ENCODE measurements at regions not wholly inside any gene's neighbourhood (a gene's known extent, or its start where the extent isn't known, plus 50 kb on each side); places are given as distances from the start of the nearest gene placed in this dataset.
A peak's percentile ranks its signal among the peaks of the same experiment; 100 is the strongest.
"Not testable (repeated sequence)": the region's sequence is repeated elsewhere in the genome, so short reads cannot be mapped to it uniquely, and the experiment has no call there.

DNA sequence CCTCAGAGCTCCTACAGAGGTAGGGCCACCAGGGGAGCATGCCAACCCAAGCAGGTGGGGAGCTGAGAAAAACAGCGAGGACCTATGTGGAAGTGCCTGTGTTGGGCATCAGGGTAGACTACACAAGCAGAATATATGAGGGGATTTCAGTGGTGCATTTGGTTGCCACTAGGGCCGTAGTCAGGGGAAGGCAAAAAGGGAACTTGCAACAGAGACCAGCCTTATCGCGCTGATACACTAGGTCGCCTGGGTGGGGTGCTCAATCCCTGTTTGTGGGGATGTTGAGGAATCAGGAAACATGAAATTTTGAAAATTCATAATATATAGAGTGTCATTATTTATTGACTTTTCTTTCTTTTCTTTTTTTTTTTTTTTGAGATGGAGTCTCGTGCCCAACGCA is 370.9 kb upstream of the PRR16 start:
- DNase-seq = peak; percentile 95

DNA sequence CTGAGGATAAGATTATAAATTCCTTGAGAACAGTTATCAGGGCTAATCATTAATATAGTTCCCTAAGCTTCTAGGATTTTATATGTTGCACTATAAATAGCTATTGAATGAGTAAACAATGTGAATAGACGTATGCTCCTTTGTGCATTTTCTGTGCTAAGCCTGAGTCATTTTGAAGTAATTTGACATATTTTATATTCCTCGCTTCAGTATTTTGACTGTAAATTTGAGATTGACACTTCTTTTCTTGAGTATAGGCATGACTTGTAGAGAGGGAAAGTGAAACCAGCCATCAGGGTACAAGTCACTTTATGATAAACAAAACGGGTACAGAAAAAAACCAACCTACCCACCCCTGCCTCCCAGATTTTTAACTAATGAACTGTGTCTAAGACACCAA is 367.7 kb upstream of the PRR16 start:
- peak; percentile 70 for DNase-seq

DNA sequence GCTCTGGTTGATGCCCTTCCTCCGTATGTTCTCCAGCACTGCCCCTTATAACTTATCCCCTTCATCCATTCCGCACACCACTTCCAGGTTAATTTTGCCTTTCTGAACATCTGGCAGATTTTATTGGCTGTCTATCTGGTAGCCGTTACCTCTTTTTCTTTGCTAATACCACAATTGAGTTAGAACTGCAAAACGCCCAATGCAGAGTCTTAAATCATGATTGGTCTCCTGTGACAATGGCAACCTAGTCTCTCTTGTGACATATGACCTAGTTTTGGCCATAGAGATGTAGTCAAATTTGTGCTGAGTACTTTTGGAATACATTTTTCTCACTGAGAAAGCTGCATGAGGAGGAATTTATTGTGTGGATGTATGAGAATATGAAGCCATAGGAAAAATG is 365.7 kb upstream of the PRR16 start:
- DNase-seq = peak; percentile 60

DNA sequence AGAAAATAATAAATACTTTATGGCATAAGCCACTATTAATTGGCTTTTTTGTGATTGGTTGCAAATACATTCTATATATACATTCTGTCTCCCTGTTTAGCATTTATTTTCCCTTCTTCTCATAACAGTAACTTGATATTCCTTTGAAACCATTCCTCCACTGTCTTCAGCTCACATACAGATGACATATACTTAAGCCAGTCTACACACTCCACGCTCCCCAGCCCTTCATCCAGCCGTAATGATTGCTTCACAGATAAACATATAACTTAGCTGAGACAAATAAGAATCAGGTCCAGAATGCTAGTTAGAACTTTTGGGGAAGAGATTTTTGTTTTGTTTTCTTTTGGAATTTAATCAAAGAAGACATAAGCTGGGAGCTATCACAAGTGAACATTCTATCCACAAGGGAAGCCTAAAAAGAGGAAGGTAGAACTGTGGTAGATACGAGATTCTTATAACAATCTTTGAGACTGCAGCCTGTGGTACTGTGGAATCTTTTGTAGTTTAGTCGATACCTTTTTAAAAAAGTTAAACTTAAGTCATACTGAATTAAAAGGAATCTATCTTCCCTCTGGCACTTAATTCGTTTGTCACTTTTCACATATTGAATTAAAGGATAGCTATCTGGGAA is 365.1 kb upstream of the PRR16 start:
- DNase-seq = peak; percentile 74

DNA sequence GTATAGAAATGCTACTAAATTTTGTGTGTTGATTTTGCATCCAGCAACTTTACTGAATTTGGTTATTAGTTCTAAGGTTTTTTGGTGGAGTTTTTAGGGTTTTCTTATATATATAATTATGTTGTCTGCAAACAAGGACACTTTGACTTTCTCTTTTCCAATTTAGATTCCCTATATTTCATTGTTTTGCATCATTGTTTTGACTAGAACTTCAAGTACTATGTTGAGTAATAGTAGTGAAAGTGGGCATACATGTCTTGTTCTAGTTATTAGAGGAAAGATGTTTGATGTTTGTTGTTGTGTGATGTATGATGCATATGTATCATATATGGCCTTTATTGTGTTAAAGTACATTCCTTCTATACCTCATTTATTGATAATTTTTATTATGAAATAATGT is 362.3 kb upstream of the PRR16 start:
- DNase-seq = no peak

DNA sequence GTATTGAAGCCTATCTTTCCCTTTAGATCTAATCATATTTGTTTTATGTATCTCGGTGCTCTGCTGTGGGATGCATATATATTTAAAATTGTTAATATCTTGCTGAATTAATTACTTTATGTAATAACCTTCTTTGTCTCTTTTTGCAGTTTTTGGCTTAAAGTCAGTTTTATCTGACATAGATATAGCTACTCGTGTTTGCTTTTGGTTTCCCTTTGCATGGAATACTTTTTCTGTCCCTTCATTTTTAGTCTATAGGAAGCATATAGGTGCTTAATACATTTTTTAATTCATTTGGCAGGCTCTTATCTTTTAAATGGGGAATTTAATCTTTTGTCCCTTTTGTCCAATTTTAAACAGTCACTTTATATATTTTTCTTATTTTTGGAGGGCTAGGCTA is 360.6 kb upstream of the PRR16 start:
- no peak for DNase-seq

DNA sequence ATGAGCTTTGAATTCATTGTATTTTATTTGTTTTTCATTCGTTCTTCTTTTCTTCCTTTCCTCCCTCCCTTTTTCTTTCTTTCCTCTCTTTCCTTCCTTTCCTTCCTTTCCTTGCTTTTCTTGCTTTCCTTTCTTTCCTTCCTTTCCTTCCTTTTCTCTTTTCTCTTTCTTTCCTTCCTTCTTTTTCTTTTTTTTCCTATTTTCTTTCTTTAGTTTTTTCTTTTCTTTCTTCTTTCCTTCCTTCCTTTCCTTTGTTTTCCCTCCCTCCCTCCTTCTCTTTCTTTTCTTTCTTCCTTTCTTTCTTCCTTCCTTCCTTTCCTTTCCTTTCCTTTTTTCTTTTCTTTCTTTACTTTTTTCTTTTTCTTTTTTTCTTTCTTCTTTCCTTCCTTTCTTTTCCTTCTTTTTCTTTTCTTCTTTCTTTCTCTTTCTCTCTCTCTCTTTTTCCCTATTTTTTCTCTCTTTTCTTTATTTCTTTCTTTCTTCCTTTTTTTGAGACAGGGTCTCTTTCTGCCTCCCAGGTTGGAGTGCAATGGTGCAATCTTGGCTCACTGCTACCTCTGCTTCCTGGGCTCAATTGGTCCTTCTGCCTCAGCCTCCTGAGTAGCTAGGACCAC is 357.1 kb upstream of the PRR16 start:
- no peak for DNase-seq

DNA sequence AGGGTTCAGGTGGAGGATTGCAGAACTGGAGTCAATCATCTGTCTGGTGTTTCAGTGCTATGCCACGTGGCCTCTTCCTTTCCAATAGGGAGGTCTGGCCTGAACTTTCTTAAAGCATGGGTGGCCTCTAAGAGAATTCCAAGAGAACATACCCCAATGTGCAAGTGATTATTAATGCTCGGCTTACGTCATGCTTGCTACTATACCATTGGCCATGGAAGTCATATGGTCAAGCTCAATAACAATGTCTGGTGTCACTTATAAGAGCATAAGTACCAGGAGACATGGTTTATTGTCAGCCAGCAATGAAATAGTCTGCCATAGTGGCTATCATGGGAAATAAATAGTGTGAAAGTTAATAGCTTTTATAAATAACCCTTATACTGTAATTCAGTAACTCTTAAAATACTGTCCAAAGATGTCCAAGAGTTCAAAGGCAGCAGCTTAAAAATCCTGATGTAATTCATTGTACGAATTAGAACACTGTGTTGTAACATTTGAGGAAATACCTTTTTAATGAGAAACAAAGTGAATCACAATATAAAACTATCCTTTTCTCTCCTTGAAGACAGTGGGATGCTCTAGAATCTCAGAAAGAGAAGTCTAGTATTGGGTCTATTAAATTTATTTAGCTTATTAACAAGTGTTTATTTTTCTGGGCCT is 355.4 kb upstream of the PRR16 start:
- DNase-seq = no peak

DNA sequence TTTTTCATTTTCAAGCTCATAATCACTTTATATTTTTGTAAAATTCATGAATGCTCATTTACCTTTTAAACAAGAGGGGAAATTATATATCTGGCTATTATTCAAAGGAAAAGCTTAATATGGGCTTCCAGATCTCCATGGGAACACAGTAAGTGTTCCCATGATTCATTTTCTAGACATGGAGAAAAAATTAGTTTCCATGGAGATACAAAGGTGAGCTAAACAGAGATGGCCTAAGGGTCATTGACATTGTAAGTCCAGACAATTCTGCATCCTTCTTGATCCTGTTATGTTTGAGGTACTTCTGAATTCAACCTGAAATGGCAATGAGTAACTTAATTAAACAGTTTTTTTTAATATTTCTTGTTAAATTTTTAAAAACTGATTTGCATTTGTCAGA is 341.4 kb upstream of the PRR16 start:
- DNase-seq = no peak

DNA sequence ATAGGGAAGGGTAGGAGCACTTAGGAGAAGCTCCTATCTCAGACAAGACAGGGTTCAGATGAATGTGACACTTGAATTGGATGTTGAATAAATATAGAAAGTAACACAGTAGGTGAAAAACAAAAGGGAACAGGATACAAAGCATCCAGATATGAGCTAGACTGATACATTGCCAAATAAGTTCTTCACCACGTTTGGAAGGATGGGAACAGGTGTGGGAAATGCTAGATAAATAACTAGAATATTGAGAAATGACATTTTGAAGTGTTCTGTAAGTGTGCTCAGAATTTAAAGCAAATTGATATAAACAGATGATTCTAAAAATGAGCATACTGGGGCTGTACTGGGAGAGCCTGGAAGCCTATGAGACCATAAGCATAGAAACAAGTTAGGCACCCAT is 340.1 kb upstream of the PRR16 start:
- no peak for DNase-seq

DNA sequence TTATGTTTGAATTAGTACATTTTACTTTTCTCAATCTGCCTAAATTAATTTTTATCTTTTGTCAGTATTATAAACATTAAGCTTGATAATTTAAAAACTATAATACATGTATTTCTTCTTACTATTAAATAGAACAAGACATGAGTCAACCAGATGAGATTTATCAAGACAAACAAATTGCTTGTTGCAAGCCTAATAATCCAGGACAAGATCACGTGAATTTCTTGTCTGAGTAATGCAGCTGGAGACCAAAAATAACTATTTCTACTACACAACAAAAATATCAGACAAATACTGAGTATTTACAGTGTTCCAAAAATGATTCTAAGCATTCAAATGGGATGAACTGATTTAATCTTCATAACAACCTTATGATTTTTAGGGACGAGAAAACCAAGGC is 339.1 kb upstream of the PRR16 start:
- no peak for DNase-seq

DNA sequence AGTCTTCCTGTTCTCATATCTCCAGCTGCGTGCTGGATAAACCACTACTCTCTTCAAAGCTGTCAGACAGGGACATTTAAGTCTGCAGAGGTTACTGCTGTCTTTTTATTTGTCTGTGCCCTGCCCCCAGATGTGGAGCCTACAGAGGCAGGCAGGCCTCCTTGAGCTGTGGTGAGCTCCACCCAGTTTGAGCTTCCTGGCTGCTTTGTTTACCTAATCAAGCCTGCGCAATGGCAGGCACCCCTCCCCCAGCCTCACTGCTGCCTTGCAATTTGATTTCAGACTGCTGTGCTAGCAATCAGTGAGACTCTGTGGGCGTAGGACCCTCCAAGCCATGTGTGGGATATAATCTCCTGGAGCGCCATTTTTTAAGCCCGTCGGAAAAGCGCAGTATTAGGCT is 331.8 kb upstream of the PRR16 start:
- peak; percentile 20 for DNase-seq

DNA sequence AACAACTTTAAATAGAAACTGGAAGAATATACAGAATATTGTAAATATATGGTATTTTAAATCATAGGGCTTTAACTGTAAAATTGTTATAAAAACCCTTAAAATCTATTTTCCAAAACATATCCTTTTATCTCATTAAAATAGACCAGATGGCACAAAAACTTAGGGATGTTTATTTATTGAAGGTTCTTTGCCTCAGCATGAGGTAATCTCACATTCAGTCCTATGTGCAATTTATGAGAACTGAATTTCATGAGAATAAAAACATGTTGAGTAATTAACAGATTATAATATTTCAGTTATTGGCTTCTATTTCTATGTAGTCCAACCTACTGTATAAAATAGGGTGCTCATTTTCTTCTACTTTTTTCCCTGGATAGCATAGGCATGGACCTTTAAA is 329.2 kb upstream of the PRR16 start:
- no peak for DNase-seq

DNA sequence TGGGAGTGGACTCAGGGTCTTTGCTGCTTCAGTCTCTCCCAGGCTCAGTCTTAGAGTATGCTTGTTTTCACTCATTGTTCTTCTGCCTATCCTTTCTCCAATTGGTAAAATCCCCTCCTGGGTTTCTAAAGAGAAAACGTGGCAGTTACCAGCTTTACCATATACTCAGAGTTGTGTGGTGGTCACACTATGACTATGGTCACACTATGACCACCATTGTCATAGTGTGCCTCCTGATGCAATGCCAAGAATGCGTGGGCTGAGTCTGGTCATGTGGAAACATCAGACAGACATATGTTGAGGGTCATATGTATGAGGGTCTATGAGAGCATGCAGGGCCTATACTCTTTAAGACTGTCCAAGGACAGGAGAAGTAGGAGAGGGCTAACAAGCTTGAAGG is 326.5 kb upstream of the PRR16 start:
- DNase-seq = no peak

DNA sequence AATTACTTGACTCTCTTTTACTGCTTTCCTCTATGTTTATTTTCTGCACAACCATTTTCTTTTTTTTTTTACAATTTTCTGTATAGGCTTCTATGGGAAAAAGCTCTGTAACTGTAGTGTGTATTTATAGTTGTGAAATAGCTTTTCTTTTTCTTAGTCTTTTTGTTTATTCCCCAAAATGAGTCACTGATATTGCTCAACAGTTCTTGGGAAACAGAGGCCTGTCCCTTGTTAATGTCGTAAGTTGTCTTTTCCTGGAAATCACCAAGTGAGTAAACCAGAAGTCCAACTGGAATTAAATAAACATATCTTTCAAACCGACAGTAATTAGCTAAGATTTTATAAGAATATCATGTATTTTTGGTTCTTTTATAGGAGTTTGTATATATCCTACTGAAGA is 325.1 kb upstream of the PRR16 start:
- DNase-seq = peak; percentile 71

DNA sequence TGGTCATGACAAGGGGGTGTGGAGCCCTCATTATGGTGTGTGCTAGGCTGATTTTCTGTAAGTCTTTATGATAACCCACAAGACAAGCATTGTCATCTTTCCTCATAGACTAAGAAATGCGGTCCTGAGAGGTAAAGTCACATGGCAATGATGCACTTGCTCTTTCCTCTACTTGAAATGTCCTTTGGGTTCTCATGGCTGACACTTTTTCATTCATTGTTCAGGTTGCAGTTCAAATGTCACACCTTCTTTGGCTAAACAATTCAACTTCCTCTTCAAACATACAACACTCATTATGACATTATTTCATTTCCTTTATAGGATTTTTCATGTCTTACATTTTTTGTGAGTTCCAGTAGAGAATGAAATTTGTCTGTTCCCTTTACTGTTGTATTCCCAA is 323.6 kb upstream of the PRR16 start:
- DNase-seq = peak; percentile 15

DNA sequence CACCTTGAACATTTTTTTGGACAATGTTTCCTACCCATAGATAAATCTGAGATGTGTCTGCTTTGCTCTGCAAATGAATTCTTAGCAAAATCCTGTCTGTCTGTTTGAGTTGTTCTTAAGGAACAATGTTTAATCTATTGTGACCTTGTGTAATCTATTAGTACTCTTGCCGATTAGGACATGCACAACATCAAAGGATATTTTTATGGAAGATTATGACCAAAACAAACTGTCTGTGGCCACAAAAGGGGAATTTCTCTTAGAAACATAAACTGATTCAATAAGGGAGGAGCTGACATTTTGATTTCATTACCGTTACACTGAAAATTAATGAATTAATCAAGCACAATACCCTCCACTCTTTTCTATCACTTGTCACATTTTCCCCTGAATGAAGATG is 323.0 kb upstream of the PRR16 start:
- no peak for DNase-seq

DNA sequence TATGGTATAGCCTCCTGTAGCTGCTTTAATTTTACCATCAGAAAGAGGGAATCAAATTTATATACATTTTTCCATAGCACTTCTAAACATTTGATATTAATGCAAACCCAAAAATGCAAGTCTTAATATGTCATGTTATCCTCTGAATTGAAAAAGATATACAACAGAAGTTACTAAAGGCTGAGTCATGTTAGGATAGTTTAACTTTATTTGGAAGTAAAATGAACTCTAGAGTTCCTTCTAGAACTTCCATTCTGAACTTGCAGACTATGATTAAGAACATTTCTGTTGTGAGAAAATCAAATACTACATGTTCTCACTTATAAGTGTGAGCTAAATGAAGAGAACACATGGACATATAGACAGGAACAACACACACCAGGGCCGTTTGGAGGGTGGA is 317.3 kb upstream of the PRR16 start:
- DNase-seq = no peak

DNA sequence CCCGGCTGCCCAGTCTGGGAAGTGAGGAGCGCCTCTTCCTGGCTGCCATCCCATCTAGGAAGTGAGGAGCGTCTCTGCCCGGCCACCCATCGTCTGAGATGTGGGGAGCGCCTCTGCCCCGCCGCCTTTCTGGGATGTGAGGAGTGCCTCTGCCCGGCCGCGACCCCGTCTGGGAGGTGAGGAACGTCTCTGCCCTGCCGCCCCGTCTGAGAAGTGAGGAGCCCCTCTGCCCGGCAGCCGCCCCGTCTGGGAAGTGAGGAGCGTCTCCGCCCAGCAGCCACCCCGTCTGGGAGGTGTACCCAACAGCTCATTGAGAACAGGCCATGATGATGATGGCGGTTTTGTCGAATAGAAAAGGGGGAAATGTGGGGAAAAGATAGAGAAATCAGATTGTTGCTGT is 316.2 kb upstream of the PRR16 start:
- DNase-seq = not testable (repeated sequence)

DNA sequence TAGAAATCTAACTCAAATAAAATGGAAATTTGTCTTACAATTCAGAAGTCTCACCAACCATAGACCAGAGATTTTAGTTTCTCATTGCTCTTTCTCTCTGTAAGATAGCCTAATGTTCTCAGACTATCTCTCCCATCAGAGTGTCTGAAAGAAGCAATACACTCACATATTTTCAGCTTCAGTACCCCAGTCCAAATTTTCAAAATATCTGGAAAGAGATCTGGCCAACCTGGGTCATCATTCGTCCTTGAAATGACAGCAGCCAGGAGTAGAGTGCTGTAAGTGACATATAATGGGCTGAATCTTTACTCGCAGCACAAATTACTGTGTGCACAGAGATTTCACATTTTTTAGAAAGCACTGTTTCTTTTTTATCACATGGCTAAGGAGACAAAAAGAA is 313.3 kb upstream of the PRR16 start:
- DNase-seq = no peak

DNA sequence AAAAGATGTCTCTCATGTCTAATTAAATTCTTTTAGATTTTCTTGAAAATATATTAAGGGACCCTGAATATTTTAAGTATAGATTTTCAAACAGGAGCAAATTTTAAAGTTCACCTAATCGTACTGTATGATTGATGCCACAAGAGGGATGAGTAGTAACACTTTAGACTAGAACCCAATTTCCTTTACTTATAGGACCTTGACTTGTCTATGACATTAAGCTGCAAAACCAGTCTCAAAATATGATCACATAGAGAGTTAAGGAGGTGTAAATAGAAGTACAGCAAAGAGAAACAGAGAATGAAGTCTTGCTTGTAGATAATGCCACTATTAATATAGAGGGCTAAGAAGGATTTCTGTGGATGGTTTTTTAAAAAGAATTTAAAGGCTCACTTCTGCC is 312.9 kb upstream of the PRR16 start:
- DNase-seq = no peak

DNA sequence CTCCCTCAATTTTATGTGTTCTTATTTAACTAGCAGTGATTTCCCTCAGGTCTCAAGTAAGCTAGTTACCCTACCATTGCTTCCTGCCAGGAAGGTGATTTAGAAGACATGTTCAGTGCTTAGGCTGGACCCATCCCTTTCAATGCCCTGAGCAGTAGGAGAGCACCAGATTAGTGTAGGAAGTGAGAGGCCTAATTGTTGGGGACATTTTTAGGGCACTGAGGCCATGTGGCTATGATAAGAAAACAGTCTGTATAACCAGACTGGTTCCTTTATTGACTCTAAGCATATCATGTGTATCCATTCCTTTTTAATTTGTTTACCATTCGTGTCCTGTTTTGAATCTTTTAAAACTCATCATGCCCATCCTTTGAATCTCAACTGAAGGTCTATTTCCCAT is 312.3 kb upstream of the PRR16 start:
- DNase-seq = no peak

DNA sequence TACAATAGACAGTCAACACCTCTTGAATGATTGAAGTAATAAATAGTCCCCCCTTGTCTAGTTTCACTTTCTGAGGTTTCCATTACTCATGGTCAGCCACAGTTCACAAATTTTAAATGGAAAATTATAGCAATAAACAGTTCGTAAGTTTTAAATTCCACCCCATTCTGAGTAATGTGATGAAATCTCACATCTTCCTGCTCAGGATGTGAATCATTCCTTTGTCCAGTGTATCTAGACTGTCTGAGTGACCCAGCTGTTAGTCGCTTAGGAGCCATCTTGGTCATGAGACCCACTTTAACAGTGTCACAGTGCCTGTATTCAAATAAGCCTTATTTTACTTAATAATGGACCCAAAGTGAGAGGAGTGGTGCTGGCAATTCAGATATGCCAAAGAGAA is 311.6 kb upstream of the PRR16 start:
- no peak for DNase-seq

DNA sequence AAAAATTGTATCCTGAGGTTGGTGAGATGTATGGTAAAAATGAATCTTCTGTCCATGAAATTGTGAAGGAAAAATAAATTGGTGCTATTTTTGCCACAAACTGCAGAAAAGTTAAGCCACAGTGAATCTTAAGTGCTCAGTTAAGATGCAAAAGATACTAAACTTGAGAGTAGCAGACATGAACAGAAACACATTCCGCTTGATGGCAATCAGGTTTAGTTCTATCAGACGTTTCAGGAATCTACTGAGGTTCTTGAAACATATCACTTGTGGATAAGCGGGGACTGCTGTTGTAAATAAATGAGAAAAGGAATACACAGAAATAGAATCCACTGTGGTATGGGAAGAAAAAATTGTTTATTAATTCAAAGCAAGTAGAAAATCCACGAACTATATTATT is 311.2 kb upstream of the PRR16 start:
- no peak for DNase-seq

DNA sequence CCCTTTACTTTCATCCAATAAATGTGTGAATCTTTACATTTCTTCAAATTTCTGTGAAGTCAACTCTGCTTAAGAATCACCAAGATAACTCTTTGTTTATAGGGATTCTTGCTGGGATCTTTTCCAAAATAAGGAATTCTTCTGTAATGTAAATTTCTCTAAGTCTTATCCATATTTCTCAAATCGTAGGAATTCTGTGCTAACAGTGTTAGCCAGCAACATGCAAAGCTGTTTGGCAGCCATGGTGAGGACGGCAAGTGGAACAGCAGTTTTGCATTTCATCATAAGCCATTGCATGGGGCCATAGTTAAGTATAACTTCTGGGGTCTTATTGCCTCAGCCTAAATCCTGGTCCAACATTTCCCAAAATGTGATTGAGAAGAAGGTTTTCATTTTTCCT is 310.5 kb upstream of the PRR16 start:
- no peak for DNase-seq

Measured in hematopoietic multipotent progenitor cell treated with erythropoietin and hydrocortisone succinate and interleukin-3 and kit ligand, for 4 days (in vitro differentiated cells).